H9 (cell line): ENCODE measurements at regions not wholly inside any gene's neighbourhood (a gene's known extent, or its start where the extent isn't known, plus 50 kb on each side); places are given as distances from the start of the nearest gene placed in this dataset.
A peak's percentile ranks its signal among the peaks of the same experiment; 100 is the strongest.

ENCODE experiments used
- DNase-seq: peaks from one replicate; pipeline ENCODE4 v3.0.0-alpha.2; 2017
- H2AFZ ChIP-seq: one replicate; pipeline ENCODE4 v1.6.1; 2013; ENCODE audit warnings: mild to moderate bottlenecking, low read length, control low read depth, moderate library complexity
- H2AK5ac ChIP-seq: 2 replicates; pipeline ENCODE4 v1.6.1; 2013; ENCODE audit warnings: low read length, control low read depth, mixed read lengths; ENCODE audit not compliant: insufficient read length
- H2BK120ac ChIP-seq: one replicate; pipeline ENCODE4 v1.6.1; 2013; ENCODE audit warnings: low read depth, mild to moderate bottlenecking, low read length, control low read depth, inconsistent platforms; ENCODE audit not compliant: poor library complexity, severe bottlenecking
- H2BK12ac ChIP-seq: 2 replicates; pipeline ENCODE4 v1.6.1; 2013; ENCODE audit warnings: low read length, control low read depth, mixed read lengths, low read depth; ENCODE audit not compliant: insufficient read length
- H2BK15ac ChIP-seq: 2 replicates; pipeline ENCODE4 v1.6.1; 2013; ENCODE audit warnings: low read depth, low read length, control low read depth
- H2BK20ac ChIP-seq: one replicate; pipeline ENCODE4 v1.6.1; 2013; ENCODE audit warnings: low read depth, mild to moderate bottlenecking, low read length, control low read depth, inconsistent platforms; ENCODE audit not compliant: poor library complexity, severe bottlenecking
- H2BK5ac ChIP-seq: 2 replicates; pipeline ENCODE4 v1.6.1; 2013; ENCODE audit warnings: low read length, control low read depth, mixed read lengths; ENCODE audit not compliant: insufficient read length
- H3K14ac ChIP-seq: 2 replicates; pipeline ENCODE4 v1.6.1; 2013; ENCODE audit warnings: low read length, control low read depth; ENCODE audit not compliant: insufficient read depth
- H3K18ac ChIP-seq: 2 replicates; pipeline ENCODE4 v1.6.1; 2013; ENCODE audit warnings: low read depth, mild to moderate bottlenecking, mixed read lengths, low read length, control low read depth; ENCODE audit not compliant: insufficient read length
- H3K23ac ChIP-seq: 2 replicates; pipeline ENCODE4 v1.6.1; 2013; ENCODE audit warnings: low read length, control low read depth, mixed read lengths, low read depth; ENCODE audit not compliant: insufficient read length
- H3K23me2 ChIP-seq: 2 replicates; pipeline ENCODE4 v1.6.1; 2013; ENCODE audit warnings: low read depth, mild to moderate bottlenecking, mixed read lengths, low read length, control low read depth; ENCODE audit not compliant: insufficient read length, poor library complexity, severe bottlenecking
- H3K27ac ChIP-seq: 2 replicates; pipeline ENCODE4 v1.5.1; 2013; ENCODE audit warnings: low read length, control low read depth, mixed read lengths, low read depth; ENCODE audit not compliant: insufficient read length
- H3K27me3 ChIP-seq: 2 replicates; pipeline ENCODE4 v1.6.1; 2013; ENCODE audit warnings: low read length, control low read depth, inconsistent platforms; ENCODE audit not compliant: insufficient read depth
- H3K4ac ChIP-seq: 2 replicates; pipeline ENCODE4 v1.6.1; 2013; ENCODE audit warnings: low read depth, mild to moderate bottlenecking, control low read depth, inconsistent platforms, low read length, moderate library complexity
- H3K4me1 ChIP-seq: 2 replicates; pipeline ENCODE4 v1.6.1; 2013; ENCODE audit warnings: low read length, control low read depth, inconsistent platforms; ENCODE audit not compliant: insufficient read depth
- H3K4me2 ChIP-seq: 2 replicates; pipeline ENCODE4 v1.6.1; 2013; ENCODE audit warnings: low read length, control low read depth, mixed read lengths; ENCODE audit not compliant: insufficient read length, insufficient read depth
- H3K56ac ChIP-seq: 2 replicates; pipeline ENCODE4 v1.6.1; 2013; ENCODE audit warnings: low read depth, mild to moderate bottlenecking, mixed read lengths, low read length, control low read depth; ENCODE audit not compliant: insufficient read length
- H3K79me1 ChIP-seq: 2 replicates; pipeline ENCODE4 v1.6.1; 2013; ENCODE audit warnings: low read depth, mild to moderate bottlenecking, moderate library complexity, low read length, control low read depth, inconsistent platforms; ENCODE audit not compliant: insufficient read depth, poor library complexity, severe bottlenecking
- H3K79me2 ChIP-seq: 2 replicates; pipeline ENCODE4 v1.6.1; 2013; ENCODE audit warnings: low read length, control low read depth, inconsistent platforms; ENCODE audit not compliant: insufficient read depth
- H3K9ac ChIP-seq: 2 replicates; pipeline ENCODE4 v1.6.1; 2013; ENCODE audit warnings: low read length, control low read depth, mixed read lengths; ENCODE audit not compliant: insufficient read length; ENCODE audit errors: extremely low read depth
- H3K9me3 ChIP-seq: one replicate; pipeline ENCODE4 v1.6.1; 2013; ENCODE audit warnings: low read depth, low read length, inconsistent platforms; ENCODE audit not compliant: control insufficient read depth
- H3T11ph ChIP-seq: one replicate; pipeline ENCODE4 v1.6.1; 2013; ENCODE audit warnings: mild to moderate bottlenecking, low read length, control low read depth, inconsistent platforms
- H4K20me1 ChIP-seq: one replicate; pipeline ENCODE4 v1.6.1; 2013; ENCODE audit not compliant: control insufficient read depth, insufficient read length, insufficient read depth
- H4K5ac ChIP-seq: 2 replicates; pipeline ENCODE4 v1.6.1; 2013; ENCODE audit warnings: low read depth, mild to moderate bottlenecking, mixed read lengths, low read length, control low read depth; ENCODE audit not compliant: insufficient read length
- H4K8ac ChIP-seq: replicated peaks from 2 replicates; pipeline ENCODE4 v1.6.1; 2013; ENCODE audit warnings: low read length, control low read depth, mixed read lengths, low read depth; ENCODE audit not compliant: insufficient read length
- H4K91ac ChIP-seq: 2 replicates; pipeline ENCODE4 v1.6.1; 2013; ENCODE audit warnings: low read depth, mild to moderate bottlenecking, moderate library complexity, mixed read lengths, low read length, control low read depth; ENCODE audit not compliant: insufficient read length
- H3K27ac Mint-ChIP-seq, 3 experiments: 2 replicates in 2 of 3; 3 replicates in 1 of 3; pipeline ENCODE4 v1.8.0; 2020 to 2021; ENCODE audit warnings: mixed read lengths in 3 of 3, mild to moderate bottlenecking in 1 of 3, moderate library complexity in 1 of 3
- H3K27me3 Mint-ChIP-seq: 2 replicates; pipeline ENCODE4 v1.8.0; 2021; ENCODE audit warnings: low read depth, mild to moderate bottlenecking, moderate library complexity, mixed read lengths
- H3K36me3 Mint-ChIP-seq, 3 experiments: 2 replicates in 2 of 3; 3 replicates in 1 of 3; pipeline ENCODE4 v1.8.0; 2020 to 2021; ENCODE audit warnings: low read depth in 3 of 3, mixed read lengths in 3 of 3; ENCODE audit not compliant: insufficient read depth in 1 of 3
- H3K4me1 Mint-ChIP-seq, 2 experiments: 2 replicates each; pipeline ENCODE4 v1.8.0; 2020; ENCODE audit warnings: mixed read lengths in 2 of 2
- H3K4me3 Mint-ChIP-seq, 2 experiments: 2 replicates in 1 of 2; 3 replicates in 1 of 2; pipeline ENCODE4 v1.8.0; 2020 to 2021; ENCODE audit warnings: mild to moderate bottlenecking in 2 of 2, mixed read lengths in 2 of 2, moderate library complexity in 1 of 2
- H3K9me3 Mint-ChIP-seq, 2 experiments: 2 replicates in 1 of 2; 3 replicates in 1 of 2; pipeline ENCODE4 v1.8.0; 2020; ENCODE audit warnings: mild to moderate bottlenecking in 2 of 2, mixed read lengths in 2 of 2, moderate library complexity in 1 of 2
- CTCF ChIP-seq: fragments of 200-600 bp; sonication (generic); conservative IDR thresholded peaks from 3 replicates; pipeline ENCODE4 v1.8.0; 2021; ENCODE audit warnings: antibody characterized with exemption, mild to moderate bottlenecking
- WGBS: extraction: QIAGEN DNeasy Blood & Tissue Kit; methylation state at CpG from one replicate; pipeline ENCODE4 v1.1.7; 2013; ENCODE audit warnings: missing lambda C conversion rate, low lambda C conversion rate, mixed read lengths; ENCODE audit not compliant: insufficient read length; ENCODE audit errors: extremely low coverage; 5-methylcytosine and 5-hydroxymethylcytosine counted together

GRCh38 chr17:15117239-15117638 lies 147.9 kb downstream of the PMP22 start:
- Histone ChIP-seq H3K4me2 (no peak overlapping the region), H3K56ac (no peak overlapping the region), H3K23me2 (no peaks in the 10 kb centered on the region), H2AK5ac (no peak overlapping the region), H2BK20ac (no peak overlapping the region), H2BK5ac (no peak overlapping the region), H3K9ac (no peak overlapping the region), H4K5ac (no peak overlapping the region), H3K9me3 (peaks cover 15% of the 10 kb centered on the region), H3K14ac (no peak overlapping the region), H3T11ph (no peak overlapping the region), H3K23ac (no peak overlapping the region), H3K4me1 (no peaks in the 10 kb centered on the region; the same call in 1 of the 2 replicates), H4K91ac (no peak overlapping the region), H4K20me1 (no peaks in the 10 kb centered on the region), H2BK120ac (no peak overlapping the region), H2BK15ac (no peak overlapping the region), H3K79me1 (no peaks in the 10 kb centered on the region), H3K27me3 (no peaks in the 10 kb centered on the region), H2BK12ac (no peak overlapping the region), H3K18ac (no peak overlapping the region), H3K27ac (no peak overlapping the region), H3K79me2 (no peaks in the 10 kb centered on the region), H4K8ac (no peak overlapping the region), H3K4ac (no peak overlapping the region), H2AFZ (no peak overlapping the region)
- peak overlapping the region in 1 of 3 experiments; percentile 65; a peak in 3 of 7 replicates for H3K27ac Mint-ChIP-seq
- peaks cover 8 to 24% (median 15%) of the 10 kb centered on the region in 3 experiments for H3K36me3 Mint-ChIP-seq
- WGBS, result no CpG with 5 or more reads among the region's 2 CpGs
- no peak for TF ChIP-seq CTCF
- H3K27me3 Mint-ChIP-seq, result peaks cover 3% of the 10 kb centered on the region
- DNase-seq, result no peak
- H3K4me1 Mint-ChIP-seq, result peaks cover 25 to 35% of the 10 kb centered on the region in 2 experiments
- H3K9me3 Mint-ChIP-seq, result peaks cover 18 to 19% of the 10 kb centered on the region in 2 experiments
- no peak overlapping the region for H3K4me3 Mint-ChIP-seq
